Duodenal mucosa (tissue), 2 donors: ENCODE measurements at regions not wholly inside any gene's neighbourhood (a gene's known extent, or its start where the extent isn't known, plus 50 kb on each side); places are given as distances from the start of the nearest gene placed in this dataset.

Experiments used
- H3K27ac ChIP-seq: one replicate; pipeline ENCODE4 v1.7.0; 2013; ENCODE audit warnings: low read depth, low read length
- H3K27me3 ChIP-seq, 2 donors: one replicate each; pipeline ENCODE4 v1.7.0; 2013; ENCODE audit warnings: low read length in 2 of 2, control low read depth in 1 of 2; ENCODE audit not compliant: insufficient read depth in 2 of 2, control insufficient read depth in 1 of 2
- H3K36me3 ChIP-seq, 2 donors: one replicate each; pipeline ENCODE4 v1.7.0; 2013; ENCODE audit warnings: low read length in 2 of 2, control low read depth in 1 of 2; ENCODE audit not compliant: insufficient read depth in 2 of 2, control insufficient read depth in 1 of 2
- H3K4me1 ChIP-seq, 2 donors: one replicate each; pipeline ENCODE4 v1.7.0; 2013; ENCODE audit warnings: low read length in 2 of 2, control low read depth in 1 of 2; ENCODE audit not compliant: insufficient read depth in 2 of 2, control insufficient read depth in 1 of 2
- H3K4me3 ChIP-seq, 2 donors: one replicate each; pipeline ENCODE4 v1.7.0; 2013; ENCODE audit warnings: low read length in 2 of 2, low read depth in 1 of 2
- H3K9ac ChIP-seq, 2 donors: one replicate each; pipeline ENCODE4 v1.7.0; 2013; ENCODE audit warnings: low read length in 2 of 2, low read depth in 1 of 2
- H3K9me3 ChIP-seq, 2 donors: one replicate each; pipeline ENCODE4 v1.7.0; 2013; ENCODE audit warnings: low read length in 2 of 2, control low read depth in 1 of 2; ENCODE audit not compliant: control insufficient read depth in 1 of 2

DNA sequence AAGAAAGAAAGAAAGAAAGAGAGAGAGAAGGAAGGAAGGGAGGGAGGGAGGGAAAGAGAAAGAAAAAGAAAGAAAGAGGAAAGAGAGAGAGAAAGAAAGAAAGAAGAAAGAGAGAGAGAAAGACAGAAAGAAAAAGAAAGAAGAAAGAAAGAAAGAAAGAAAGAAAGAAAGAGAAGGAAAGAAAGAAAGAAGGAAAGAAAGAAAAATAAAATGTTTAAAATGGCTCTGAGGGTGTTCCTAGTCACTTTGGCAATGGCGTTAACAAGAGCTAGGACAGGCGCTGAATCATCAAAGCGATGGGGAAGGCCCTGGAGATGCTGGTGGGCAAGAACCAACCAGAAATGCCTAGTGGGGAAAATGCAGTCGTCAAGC lies 77.8 kb upstream of the GPC1 start:
- H3K4me1 ChIP-seq, result no peaks in the 10 kb centered on the region
- no peaks in the 10 kb centered on the region for H3K36me3 ChIP-seq
- no peak overlapping the region for H3K9ac ChIP-seq
- peaks cover 4 to 5% of the 10 kb centered on the region in 2 donors for H3K9me3 ChIP-seq
- H3K27me3 ChIP-seq, result no peaks in the 10 kb centered on the region
- no peak overlapping the region for H3K4me3 ChIP-seq
- H3K27ac ChIP-seq, result no peak overlapping the region

DNA sequence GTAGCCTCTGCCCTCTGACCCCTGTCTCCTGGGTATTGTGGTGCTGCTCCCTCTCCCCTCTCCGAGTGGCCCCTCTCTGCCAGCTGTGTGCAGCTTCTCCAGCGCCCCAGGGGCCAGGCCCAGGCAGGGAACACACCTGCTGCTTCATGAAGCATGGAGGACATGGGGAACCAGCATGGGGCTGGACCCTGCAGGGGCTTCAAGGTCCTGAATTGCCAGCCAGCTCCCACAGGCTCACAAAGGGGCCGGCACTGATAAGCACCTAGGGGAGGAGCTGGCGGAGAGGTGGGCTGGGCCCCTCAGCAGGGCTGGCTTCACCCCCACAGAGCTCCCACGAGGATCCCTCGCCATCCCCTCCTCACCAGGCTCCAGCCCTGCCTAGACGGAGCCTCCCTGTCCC lies 77.4 kb upstream of the GPC1 start:
- Histone ChIP-seq H3K9me3 (peaks cover 4 to 5% of the 10 kb centered on the region in 2 donors), H3K27me3 (no peaks in the 10 kb centered on the region), H3K9ac (no peak overlapping the region), H3K4me1 (no peaks in the 10 kb centered on the region), H3K27ac (no peak overlapping the region), H3K36me3 (no peaks in the 10 kb centered on the region), H3K4me3 (no peak overlapping the region)

DNA sequence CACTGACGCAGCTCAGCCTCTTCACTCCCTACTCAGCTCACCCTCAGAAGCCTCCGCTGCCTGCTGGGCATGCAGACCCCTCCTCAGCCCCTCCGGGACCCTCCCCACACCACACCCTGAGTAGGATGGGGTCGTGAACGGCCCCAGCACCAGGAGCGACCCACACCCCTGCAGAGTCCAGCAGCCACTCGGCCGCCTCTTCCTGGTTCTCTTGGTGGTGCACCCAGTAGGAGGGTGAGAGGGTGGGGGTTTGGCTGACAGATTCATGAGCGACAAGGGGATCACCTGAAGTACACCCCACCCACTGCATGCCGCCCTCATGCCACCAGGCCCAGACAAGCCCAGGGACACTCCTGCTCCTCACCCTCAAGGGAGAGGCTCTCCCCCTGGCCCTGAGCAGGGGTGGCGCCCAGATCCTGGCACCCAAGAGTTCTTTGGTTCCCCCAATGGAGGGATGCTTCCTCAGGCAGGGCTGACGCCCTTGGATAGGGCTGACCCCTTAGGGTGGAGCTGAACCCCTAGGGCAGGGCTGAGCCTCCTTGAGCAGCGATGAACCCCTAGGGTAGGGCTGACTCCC lies 76.6 kb upstream of the GPC1 start:
- no peak overlapping the region for H3K27ac ChIP-seq
- no peak overlapping the region for H3K4me3 ChIP-seq
- H3K27me3 ChIP-seq, result no peaks in the 10 kb centered on the region
- H3K9me3 ChIP-seq, result peaks cover 4 to 5% of the 10 kb centered on the region in 2 donors
- no peaks in the 10 kb centered on the region for H3K4me1 ChIP-seq
- no peak overlapping the region for H3K9ac ChIP-seq
- H3K36me3 ChIP-seq, result no peaks in the 10 kb centered on the region

DNA sequence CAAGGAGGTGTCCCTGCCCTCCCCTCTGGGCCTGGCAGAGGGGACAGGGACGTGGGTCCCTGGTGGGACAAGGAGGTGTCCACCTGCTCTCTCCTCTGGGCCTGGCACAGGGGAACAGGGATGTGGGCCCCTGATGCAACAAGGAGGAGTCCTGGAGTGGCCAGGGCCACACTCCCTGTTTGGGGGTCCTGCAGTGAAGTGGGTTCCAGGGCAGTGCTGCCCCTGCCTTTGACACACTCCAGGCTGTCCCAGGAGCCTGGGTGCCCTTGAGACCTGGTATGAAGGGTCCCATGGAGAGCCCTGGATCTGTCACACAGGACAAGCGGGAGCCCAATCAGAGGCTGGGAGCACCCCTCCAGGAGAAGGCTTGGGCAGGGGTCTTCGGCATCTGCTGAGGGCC lies 75.8 kb upstream of the GPC1 start:
- Histone ChIP-seq H3K27me3 (no peaks in the 10 kb centered on the region), H3K4me3 (no peak overlapping the region), H3K9me3 (peaks cover 4 to 5% of the 10 kb centered on the region in 2 donors), H3K27ac (no peak overlapping the region), H3K9ac (no peak overlapping the region), H3K36me3 (no peaks in the 10 kb centered on the region), H3K4me1 (no peaks in the 10 kb centered on the region)

DNA sequence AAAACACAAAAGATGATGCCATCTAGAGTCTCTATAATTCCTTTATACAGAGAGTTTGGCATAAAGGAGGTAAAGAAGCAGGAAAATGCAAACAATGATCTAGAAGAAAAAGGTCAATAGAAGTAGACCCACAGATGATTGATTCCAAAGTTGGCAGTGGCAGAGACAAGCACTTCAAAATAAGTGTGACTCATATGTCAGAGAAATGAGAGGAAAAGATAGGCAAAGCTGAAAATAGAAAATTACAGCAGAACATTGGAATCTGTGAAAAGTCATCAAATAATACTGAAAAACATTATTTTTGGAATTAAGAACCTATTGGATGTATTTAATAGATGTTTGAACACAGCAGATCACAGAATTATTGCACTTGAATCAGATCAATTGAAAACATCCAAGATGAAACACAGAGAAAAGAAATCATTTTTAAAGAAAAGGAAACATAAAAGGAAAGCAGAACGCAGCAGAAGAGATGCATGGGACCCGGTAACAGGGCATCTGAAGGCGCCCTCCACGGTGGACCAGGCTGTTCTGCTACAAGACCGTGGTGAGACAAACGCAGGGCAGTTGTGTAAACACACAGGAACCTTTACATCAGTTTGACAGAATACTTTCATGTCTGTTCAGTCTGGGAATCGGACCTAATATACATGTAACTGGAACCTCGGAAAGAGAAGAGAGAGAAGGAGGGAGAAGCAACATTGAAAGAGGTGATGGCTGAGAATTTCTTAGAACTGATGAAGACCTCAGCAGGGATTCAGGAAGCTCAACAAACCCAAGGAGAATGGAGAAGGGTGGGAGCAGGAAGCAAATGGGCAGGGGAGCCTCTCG lies 74.6 kb upstream of the GPC1 start:
- H3K4me3 ChIP-seq, result no peak overlapping the region
- H3K4me1 ChIP-seq, result no peaks in the 10 kb centered on the region
- no peaks in the 10 kb centered on the region for H3K36me3 ChIP-seq
- H3K9me3 ChIP-seq, result peaks cover 4 to 5% of the 10 kb centered on the region in 2 donors
- no peak overlapping the region for H3K27ac ChIP-seq
- H3K9ac ChIP-seq, result no peak overlapping the region
- no peaks in the 10 kb centered on the region for H3K27me3 ChIP-seq

DNA sequence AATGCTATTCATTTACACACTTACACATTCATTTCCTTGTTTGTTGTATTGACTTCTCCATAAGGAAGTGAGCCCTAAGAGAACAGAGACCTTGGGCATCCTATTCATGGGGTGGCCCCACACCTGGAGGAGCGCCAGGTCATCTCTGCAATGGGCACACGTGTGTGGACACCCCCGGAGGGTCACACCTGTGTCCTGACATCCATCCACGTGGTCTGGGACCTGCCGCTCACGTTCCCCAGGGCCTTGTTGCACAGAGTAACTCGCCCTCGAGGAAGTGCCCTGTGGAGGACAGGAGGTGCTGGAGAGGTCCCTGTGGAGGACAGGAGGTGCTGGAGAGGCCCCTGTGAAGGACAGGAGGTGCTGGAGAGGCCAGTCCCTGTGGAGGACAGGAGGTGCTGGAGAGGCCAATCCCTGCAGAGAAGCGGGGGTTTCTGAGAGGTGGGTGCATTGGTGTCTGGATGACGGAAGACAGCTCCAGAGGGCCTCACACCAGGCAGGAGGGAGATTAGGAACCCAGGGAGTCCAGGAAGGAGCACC lies 73.2 kb upstream of the GPC1 start:
- H3K27me3 ChIP-seq, result no peaks in the 10 kb centered on the region
- no peak overlapping the region for H3K27ac ChIP-seq
- no peak overlapping the region for H3K9ac ChIP-seq
- no peaks in the 10 kb centered on the region for H3K4me1 ChIP-seq
- no peak overlapping the region for H3K4me3 ChIP-seq
- peaks cover 4 to 5% of the 10 kb centered on the region in 2 donors for H3K9me3 ChIP-seq
- H3K36me3 ChIP-seq, result no peaks in the 10 kb centered on the region

DNA sequence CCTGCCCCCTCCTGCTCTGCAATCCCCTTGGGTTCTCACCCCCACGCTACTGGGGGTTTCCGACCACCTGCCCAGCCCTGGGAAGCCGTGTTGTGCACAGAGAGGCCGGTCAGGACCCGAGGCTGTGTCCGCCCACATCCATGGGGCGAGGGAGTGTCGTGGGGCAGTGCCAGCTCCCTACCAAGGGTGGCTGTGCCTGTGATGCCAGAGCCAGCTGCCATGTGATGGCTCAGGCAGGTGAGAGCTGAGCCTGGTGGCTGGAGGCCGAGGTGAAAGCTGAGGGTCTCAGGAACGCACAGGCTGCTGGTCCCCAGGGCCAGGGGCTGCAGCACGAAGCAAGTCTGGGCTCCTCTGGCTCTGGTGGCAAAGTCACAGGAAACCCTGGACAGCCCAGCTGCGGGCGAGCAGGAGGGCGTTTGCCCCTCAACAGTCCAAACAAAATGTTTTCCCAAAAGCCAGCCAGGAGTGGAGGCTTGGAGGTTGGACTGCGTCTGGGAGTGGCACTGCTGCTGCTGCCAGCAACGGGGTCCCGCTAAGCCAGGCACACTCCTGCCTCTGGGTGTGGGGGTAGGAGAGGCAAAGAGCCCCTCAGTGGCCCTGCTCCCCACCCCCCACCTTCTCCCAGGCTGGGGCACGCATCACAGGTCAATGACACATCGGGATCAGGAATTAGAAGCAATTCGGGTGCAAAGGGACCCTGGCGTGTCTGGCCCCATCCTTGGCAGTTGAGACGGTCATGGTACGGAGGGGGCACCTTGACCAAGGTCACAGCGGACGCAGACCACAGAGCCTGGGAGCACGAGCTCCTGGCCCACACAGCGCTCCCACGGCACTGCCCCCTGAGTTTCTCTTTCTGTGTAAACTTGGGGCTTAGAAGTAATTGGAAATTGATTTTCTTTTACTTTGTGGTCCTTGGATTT lies 72.4 kb upstream of the GPC1 start:
- H3K4me3 ChIP-seq, result no peak overlapping the region

DNA sequence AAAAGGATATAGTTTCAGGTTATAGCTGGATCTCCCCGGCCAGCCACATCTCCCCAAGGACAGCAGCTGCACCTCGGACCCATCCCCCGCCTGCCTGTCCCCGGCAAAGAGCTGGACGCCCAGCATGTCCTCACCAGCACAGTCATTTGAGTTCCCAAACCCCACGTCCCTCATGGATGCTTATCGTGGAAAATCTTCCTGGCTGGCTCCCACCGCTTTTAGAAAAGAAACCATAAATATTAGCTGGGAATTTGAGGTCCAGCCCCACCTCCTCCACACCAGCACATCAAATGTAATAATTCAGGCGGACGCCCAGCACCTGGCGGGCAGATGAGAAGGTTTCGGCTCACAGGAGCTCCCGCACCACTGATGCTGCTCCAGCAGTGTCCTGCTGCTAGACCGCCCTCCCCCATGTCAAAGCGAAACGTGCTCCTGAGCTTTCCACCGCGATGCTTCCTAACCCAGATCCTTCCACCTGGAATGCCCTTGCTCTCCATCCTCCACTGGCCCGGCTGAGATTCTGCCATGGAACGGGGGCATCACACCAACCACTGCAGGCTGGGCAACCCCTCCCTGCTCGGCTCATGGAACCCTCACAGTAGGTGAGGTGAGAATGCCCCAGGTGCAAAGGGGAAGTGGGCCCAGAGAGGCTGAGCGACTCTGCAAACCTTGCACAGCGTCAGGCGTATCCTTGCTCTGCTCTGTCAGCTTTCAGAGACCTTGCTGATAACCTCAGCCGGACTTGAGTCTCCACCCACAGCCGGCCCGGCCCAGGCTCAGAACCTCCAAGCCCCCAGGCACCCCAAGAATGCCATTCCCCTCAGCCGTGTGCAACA lies 71.5 kb upstream of the GPC1 start:
- Histone ChIP-seq H3K36me3 (no peaks in the 10 kb centered on the region), H3K9ac (no peak overlapping the region), H3K4me3 (no peak overlapping the region), H3K9me3 (peaks cover 4 to 5% of the 10 kb centered on the region in 2 donors), H3K27me3 (no peaks in the 10 kb centered on the region), H3K27ac (no peak overlapping the region), H3K4me1 (no peaks in the 10 kb centered on the region)

More for the DNA sequence above, 72.4 kb upstream of the GPC1 start:
- Histone ChIP-seq H3K4me1 (no peaks in the 10 kb centered on the region), H3K9me3 (peaks cover 4 to 5% of the 10 kb centered on the region in 2 donors), H3K36me3 (no peaks in the 10 kb centered on the region), H3K27ac (no peak overlapping the region), H3K9ac (no peak overlapping the region), H3K27me3 (no peaks in the 10 kb centered on the region)

DNA sequence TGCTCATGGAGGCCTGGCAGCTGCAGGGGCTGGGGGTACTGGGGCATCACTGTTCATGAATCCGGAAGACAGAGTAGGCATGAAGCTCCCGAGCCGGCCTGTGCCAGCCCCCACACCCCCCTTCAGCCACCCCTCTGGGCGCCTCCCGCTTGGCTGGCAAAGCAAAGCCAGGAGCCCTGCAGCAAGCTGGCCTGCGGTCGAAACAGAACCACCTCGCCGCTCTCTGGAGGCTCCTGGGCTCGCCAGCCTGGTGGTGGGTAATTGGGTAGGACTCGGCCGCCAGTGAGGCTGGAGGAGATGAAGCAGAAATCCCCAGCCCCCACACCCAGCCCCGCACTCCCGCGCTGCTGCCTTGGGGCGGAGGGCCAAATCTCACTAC lies 70.9 kb upstream of the GPC1 start:
- peaks cover 4 to 5% of the 10 kb centered on the region in 2 donors for H3K9me3 ChIP-seq
- H3K9ac ChIP-seq, result no peak overlapping the region
- no peak overlapping the region for H3K27ac ChIP-seq
- H3K4me1 ChIP-seq, result no peaks in the 10 kb centered on the region
- no peak overlapping the region for H3K4me3 ChIP-seq
- no peaks in the 10 kb centered on the region for H3K36me3 ChIP-seq
- no peaks in the 10 kb centered on the region for H3K27me3 ChIP-seq
